Neural cell (in vitro differentiated cells): ENCODE measurements at regions not wholly inside any gene's neighbourhood (a gene's known extent, or its start where the extent isn't known, plus 50 kb on each side); places are given as distances from the start of the nearest gene placed in this dataset.

ENCODE experiments used
- EP300 ChIP-seq: fragments of 450-650 bp; conservative IDR thresholded peaks from 2 replicates; pipeline ENCODE4 v1.6.1; 2014; ENCODE audit warnings: antibody characterized with exemption, mild to moderate bottlenecking, moderate library complexity; ENCODE audit not compliant: poor library complexity, severe bottlenecking
- EZH2 ChIP-seq: fragments of 200-600, 300-800 bp; shearing (Covaris generic), sonication (generic); IDR thresholded peaks from 2 replicates; pipeline ENCODE4 v1.6.1; 2014; ENCODE audit warnings: antibody characterized with exemption, low read length, borderline replicate concordance, mild to moderate bottlenecking; ENCODE audit not compliant: insufficient read depth, poor library complexity, severe bottlenecking
- MXI1 ChIP-seq: fragments of 450-650 bp; conservative IDR thresholded peaks from 2 replicates; pipeline ENCODE4 v1.6.1; 2014; ENCODE audit warnings: antibody characterized with exemption, mild to moderate bottlenecking; ENCODE audit not compliant: poor library complexity, severe bottlenecking
- POLR2AphosphoS5 ChIP-seq: IDR thresholded peaks from 2 replicates; pipeline ENCODE4 v1.6.1; 2012
- RAD21 ChIP-seq: fragments of 450-650 bp; conservative IDR thresholded peaks from 2 replicates; pipeline ENCODE4 v1.6.1; 2014; ENCODE audit warnings: antibody characterized with exemption, mild to moderate bottlenecking, moderate library complexity
- TAF1 ChIP-seq: IDR thresholded peaks from 2 replicates; pipeline ENCODE4 v1.6.1; 2012; ENCODE audit warnings: low read depth
- TF ChIP-seq, protein P1 (sequence below): fragments of 450-650 bp; IDR thresholded peaks from 2 replicates; pipeline ENCODE4 v1.5.1; 2014; ENCODE audit warnings: antibody characterized with exemption, mild to moderate bottlenecking, moderate library complexity; ENCODE audit not compliant: poor library complexity, severe bottlenecking
- TF ChIP-seq, protein P2 (sequence below): IDR thresholded peaks from 2 replicates; pipeline ENCODE4 v1.6.1; 2012; ENCODE audit warnings: borderline replicate concordance

GRCh38 chrX:15013461-15013860 lies 140.2 kb downstream of the MOSPD2 start:
- TF ChIP-seq EZH2 (no peak), MXI1 (no peak), EP300 (no peak), POLR2AphosphoS5 (no peak), TAF1 (no peak), RAD21 (no peak)
- TF ChIP-seq, protein P1, sequence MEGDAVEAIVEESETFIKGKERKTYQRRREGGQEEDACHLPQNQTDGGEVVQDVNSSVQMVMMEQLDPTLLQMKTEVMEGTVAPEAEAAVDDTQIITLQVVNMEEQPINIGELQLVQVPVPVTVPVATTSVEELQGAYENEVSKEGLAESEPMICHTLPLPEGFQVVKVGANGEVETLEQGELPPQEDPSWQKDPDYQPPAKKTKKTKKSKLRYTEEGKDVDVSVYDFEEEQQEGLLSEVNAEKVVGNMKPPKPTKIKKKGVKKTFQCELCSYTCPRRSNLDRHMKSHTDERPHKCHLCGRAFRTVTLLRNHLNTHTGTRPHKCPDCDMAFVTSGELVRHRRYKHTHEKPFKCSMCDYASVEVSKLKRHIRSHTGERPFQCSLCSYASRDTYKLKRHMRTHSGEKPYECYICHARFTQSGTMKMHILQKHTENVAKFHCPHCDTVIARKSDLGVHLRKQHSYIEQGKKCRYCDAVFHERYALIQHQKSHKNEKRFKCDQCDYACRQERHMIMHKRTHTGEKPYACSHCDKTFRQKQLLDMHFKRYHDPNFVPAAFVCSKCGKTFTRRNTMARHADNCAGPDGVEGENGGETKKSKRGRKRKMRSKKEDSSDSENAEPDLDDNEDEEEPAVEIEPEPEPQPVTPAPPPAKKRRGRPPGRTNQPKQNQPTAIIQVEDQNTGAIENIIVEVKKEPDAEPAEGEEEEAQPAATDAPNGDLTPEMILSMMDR, result no peak
- TF ChIP-seq, protein P2, sequence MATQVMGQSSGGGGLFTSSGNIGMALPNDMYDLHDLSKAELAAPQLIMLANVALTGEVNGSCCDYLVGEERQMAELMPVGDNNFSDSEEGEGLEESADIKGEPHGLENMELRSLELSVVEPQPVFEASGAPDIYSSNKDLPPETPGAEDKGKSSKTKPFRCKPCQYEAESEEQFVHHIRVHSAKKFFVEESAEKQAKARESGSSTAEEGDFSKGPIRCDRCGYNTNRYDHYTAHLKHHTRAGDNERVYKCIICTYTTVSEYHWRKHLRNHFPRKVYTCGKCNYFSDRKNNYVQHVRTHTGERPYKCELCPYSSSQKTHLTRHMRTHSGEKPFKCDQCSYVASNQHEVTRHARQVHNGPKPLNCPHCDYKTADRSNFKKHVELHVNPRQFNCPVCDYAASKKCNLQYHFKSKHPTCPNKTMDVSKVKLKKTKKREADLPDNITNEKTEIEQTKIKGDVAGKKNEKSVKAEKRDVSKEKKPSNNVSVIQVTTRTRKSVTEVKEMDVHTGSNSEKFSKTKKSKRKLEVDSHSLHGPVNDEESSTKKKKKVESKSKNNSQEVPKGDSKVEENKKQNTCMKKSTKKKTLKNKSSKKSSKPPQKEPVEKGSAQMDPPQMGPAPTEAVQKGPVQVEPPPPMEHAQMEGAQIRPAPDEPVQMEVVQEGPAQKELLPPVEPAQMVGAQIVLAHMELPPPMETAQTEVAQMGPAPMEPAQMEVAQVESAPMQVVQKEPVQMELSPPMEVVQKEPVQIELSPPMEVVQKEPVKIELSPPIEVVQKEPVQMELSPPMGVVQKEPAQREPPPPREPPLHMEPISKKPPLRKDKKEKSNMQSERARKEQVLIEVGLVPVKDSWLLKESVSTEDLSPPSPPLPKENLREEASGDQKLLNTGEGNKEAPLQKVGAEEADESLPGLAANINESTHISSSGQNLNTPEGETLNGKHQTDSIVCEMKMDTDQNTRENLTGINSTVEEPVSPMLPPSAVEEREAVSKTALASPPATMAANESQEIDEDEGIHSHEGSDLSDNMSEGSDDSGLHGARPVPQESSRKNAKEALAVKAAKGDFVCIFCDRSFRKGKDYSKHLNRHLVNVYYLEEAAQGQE, result no peak
